GM23248 (cell line): ENCODE measurements at regions not wholly inside any gene's neighbourhood (a gene's known extent, or its start where the extent isn't known, plus 50 kb on each side); places are given as distances from the start of the nearest gene placed in this dataset.

ENCODE experiments used
- DNase-seq: peaks from one replicate; pipeline ENCODE4 v3.0.0-alpha.2; 2015
- H2AFZ ChIP-seq: fragments of 200-600 bp; sonication (generic); 2 replicates; pipeline ENCODE4 v1.6.1; 2016; ENCODE audit warnings: antibody characterized with exemption
- H3F3A ChIP-seq: fragments of 200-600 bp; sonication (generic); 2 replicates; pipeline ENCODE4 v1.6.1; 2016; ENCODE audit warnings: mild to moderate bottlenecking, antibody characterized with exemption, mixed run types; ENCODE audit not compliant: insufficient read depth
- H3K27ac ChIP-seq: fragments of 200-600 bp; sonication (generic); 2 replicates; pipeline ENCODE4 v1.5.1; 2016; ENCODE audit warnings: mild to moderate bottlenecking
- H3K27me3 ChIP-seq: fragments of 200-600 bp; sonication (generic); replicated peaks from 2 replicates; pipeline ENCODE4 v1.6.1; 2016; ENCODE audit warnings: mild to moderate bottlenecking; ENCODE audit not compliant: insufficient read depth
- H3K36me3 ChIP-seq: fragments of 200-600 bp; sonication (generic); 2 replicates; pipeline ENCODE4 v1.6.1; 2016; ENCODE audit warnings: low read depth, mild to moderate bottlenecking
- H3K4me1 ChIP-seq: fragments of 200-600 bp; sonication (generic); 2 replicates; pipeline ENCODE4 v1.6.1; 2016; ENCODE audit warnings: mild to moderate bottlenecking; ENCODE audit not compliant: insufficient read depth
- H3K4me2 ChIP-seq: fragments of 200-600 bp; sonication (generic); one replicate; pipeline ENCODE4 v1.6.1; 2016; ENCODE audit warnings: mild to moderate bottlenecking; ENCODE audit not compliant: unreplicated experiment
- H3K4me3 ChIP-seq: fragments of 200-600 bp; sonication (generic); 2 replicates; pipeline ENCODE4 v1.5.1; 2016; ENCODE audit warnings: mild to moderate bottlenecking
- H3K79me2 ChIP-seq: fragments of 200-600 bp; sonication (generic); 2 replicates; pipeline ENCODE4 v1.6.1; 2016; ENCODE audit warnings: mild to moderate bottlenecking; ENCODE audit not compliant: insufficient read depth
- H3K9ac ChIP-seq: fragments of 200-600 bp; sonication (generic); 2 replicates; pipeline ENCODE4 v1.6.1; 2016; ENCODE audit warnings: mild to moderate bottlenecking
- H3K9me2 ChIP-seq: fragments of 200-600 bp; sonication (generic); 2 replicates; pipeline ENCODE4 v1.6.1; 2016; ENCODE audit warnings: mixed run types, mild to moderate bottlenecking, moderate library complexity; ENCODE audit not compliant: insufficient read depth
- H3K9me3 ChIP-seq: fragments of 200-600 bp; sonication (generic); one replicate; pipeline ENCODE4 v1.6.1; 2017; ENCODE audit warnings: low read depth
- H4K20me1 ChIP-seq: fragments of 200-600 bp; sonication (generic); 2 replicates; pipeline ENCODE4 v1.6.0; 2016; ENCODE audit not compliant: insufficient read depth
- EZH2 ChIP-seq: fragments of 200-600 bp; sonication (generic); IDR thresholded peaks from 2 replicates; pipeline ENCODE4 v1.6.1; 2018; ENCODE audit warnings: antibody characterized with exemption, mild to moderate bottlenecking; ENCODE audit not compliant: insufficient read depth, poor library complexity, severe bottlenecking
- EZH2phosphoT487 ChIP-seq: fragments of 200-600 bp; sonication (generic); IDR thresholded peaks from 2 replicates; pipeline ENCODE4 v1.6.1; 2018; ENCODE audit warnings: antibody characterized with exemption, moderate library complexity, mild to moderate bottlenecking, low read depth; ENCODE audit not compliant: insufficient read depth
- WGBS, 2 experiments: methylation state at CpG; one replicate each; pipeline ENCODE4 v1.1.6; 2015 to 2017; ENCODE audit warnings: low lambda C conversion rate in 2 of 2, low coverage in 1 of 2; ENCODE audit errors: missing lambda C conversion rate in 2 of 2; 5-methylcytosine and 5-hydroxymethylcytosine counted together
- in situ Hi-C: fragments of 300-500 bp; cut with MboI; formaldehyde crosslinking; loops from 2 replicates; pipeline ENCODE4 v1.15.0; 2020

GRCh38 chr9:1757186-1757585 is 258.0 kb upstream of the SMARCA2 start:
- H3K36me3 ChIP-seq: no peaks in the 10 kb centered on the region
- no peak overlapping the region for H3K4me3 ChIP-seq
- H3K9ac ChIP-seq: no peak overlapping the region
- H3K4me1 ChIP-seq: no peaks in the 10 kb centered on the region
- WGBS, 2 experiments: 23 to 24% methylated on average over 5 of the region's 5 CpGs
- no peak overlapping the region for H2AFZ ChIP-seq
- H4K20me1 ChIP-seq: no peaks in the 10 kb centered on the region
- H3K79me2 ChIP-seq: no peaks in the 10 kb centered on the region
- H3K9me2 ChIP-seq: no peaks in the 10 kb centered on the region
- TF ChIP-seq EZH2phosphoT487 (no peak), EZH2 (no peak)
- in situ Hi-C loops: no loop called here
- no peaks in the 10 kb centered on the region for H3K27me3 ChIP-seq
- no peak for DNase-seq
- no peaks in the 10 kb centered on the region for H3F3A ChIP-seq
- H3K9me3 ChIP-seq: no peaks in the 10 kb centered on the region
- H3K4me2 ChIP-seq: no peak overlapping the region
- no peak overlapping the region for H3K27ac ChIP-seq

- Histone ChIP-seq H3K4me2 (no peak overlapping the region), H3K9me2 (no peaks in the 10 kb centered on the region), H4K20me1 (no peaks in the 10 kb centered on the region), H3K4me3 (no peak overlapping the region), H3F3A (no peaks in the 10 kb centered on the region), H3K4me1 (no peaks in the 10 kb centered on the region), H3K9ac (no peak overlapping the region), H2AFZ (no peak overlapping the region), H3K27ac (no peak overlapping the region), H3K36me3 (no peaks in the 10 kb centered on the region), H3K27me3 (no peaks in the 10 kb centered on the region), H3K79me2 (no peaks in the 10 kb centered on the region), H3K9me3 (no peaks in the 10 kb centered on the region)
- TF ChIP-seq EZH2phosphoT487 (no peak), EZH2 (no peak)
- in situ Hi-C loops: no loop called here
- 14 to 29% methylated on average over 2 of the region's 2 CpGs for WGBS, 2 experiments
- DNase-seq: no peak
Measured at GRCh38 chr9:1759009-1759408, 256.1 kb upstream of the SMARCA2 start.

- Histone ChIP-seq H3K9ac (no peak overlapping the region), H3F3A (no peaks in the 10 kb centered on the region), H3K4me1 (no peaks in the 10 kb centered on the region), H4K20me1 (no peaks in the 10 kb centered on the region), H3K4me2 (no peak overlapping the region), H3K9me2 (no peaks in the 10 kb centered on the region), H3K27me3 (no peaks in the 10 kb centered on the region), H3K27ac (no peak overlapping the region), H2AFZ (no peak overlapping the region), H3K79me2 (no peaks in the 10 kb centered on the region), H3K36me3 (no peaks in the 10 kb centered on the region), H3K9me3 (no peaks in the 10 kb centered on the region), H3K4me3 (no peak overlapping the region)
- no peak for DNase-seq
- 36 to 41% methylated on average over 5 of the region's 5 CpGs for WGBS, 2 experiments
- TF ChIP-seq EZH2 (no peak), EZH2phosphoT487 (no peak)
- in situ Hi-C loops: no loop called here
Measured at GRCh38 chr9:1759771-1760300, 255.3 kb upstream of the SMARCA2 start.

GRCh38 chr9:1761807-1762206 is 253.3 kb upstream of the SMARCA2 start:
- no peaks in the 10 kb centered on the region for H3F3A ChIP-seq
- DNase-seq: no peak
- no peak overlapping the region for H2AFZ ChIP-seq
- H3K79me2 ChIP-seq: no peaks in the 10 kb centered on the region
- TF ChIP-seq EZH2phosphoT487: no peak
- TF ChIP-seq EZH2: no peak
- in situ Hi-C loops: no loop called here
- H4K20me1 ChIP-seq: no peaks in the 10 kb centered on the region
- no peaks in the 10 kb centered on the region for H3K4me1 ChIP-seq
- H3K27ac ChIP-seq: no peak overlapping the region
- no peak overlapping the region for H3K4me3 ChIP-seq
- H3K27me3 ChIP-seq: no peaks in the 10 kb centered on the region
- H3K36me3 ChIP-seq: no peaks in the 10 kb centered on the region
- no peak overlapping the region for H3K4me2 ChIP-seq
- no peak overlapping the region for H3K9ac ChIP-seq
- WGBS, 2 experiments: 13 to 15% methylated on average over 4 of the region's 4 CpGs
- H3K9me2 ChIP-seq: no peaks in the 10 kb centered on the region
- no peaks in the 10 kb centered on the region for H3K9me3 ChIP-seq

- Histone ChIP-seq H3K4me2 (no peak overlapping the region), H3K9me2 (no peaks in the 10 kb centered on the region), H3F3A (no peaks in the 10 kb centered on the region), H4K20me1 (no peaks in the 10 kb centered on the region), H3K79me2 (no peaks in the 10 kb centered on the region), H3K9ac (no peak overlapping the region), H2AFZ (no peak overlapping the region), H3K4me3 (no peak overlapping the region), H3K27ac (no peak overlapping the region), H3K4me1 (no peaks in the 10 kb centered on the region), H3K9me3 (no peaks in the 10 kb centered on the region), H3K36me3 (no peaks in the 10 kb centered on the region), H3K27me3 (no peaks in the 10 kb centered on the region)
- TF ChIP-seq EZH2: no peak
- TF ChIP-seq EZH2phosphoT487: no peak
- WGBS, 2 experiments: 22 to 25% methylated on average over 2 of the region's 2 CpGs
- DNase-seq: no peak
- in situ Hi-C loops: no loop called here
Measured at GRCh38 chr9:1766042-1766441, 249.1 kb upstream of the SMARCA2 start.
